CD4-positive, alpha-beta memory T cell (primary cell): ENCODE measurements at regions not wholly inside any gene's neighbourhood (a gene's known extent, or its start where the extent isn't known, plus 50 kb on each side); places are given as distances from the start of the nearest gene placed in this dataset.

Experiments
- CTCF ChIA-PET: fragments of 350-600 bp; sonication (Branson Sonifier 250); formaldehyde crosslinking; loops from one replicate; lab custom pipeline; 2021; ENCODE audit warnings: inconsistent platforms; ENCODE audit not compliant: partially characterized antibody; lab: Charles Lee
- POLR2A ChIA-PET: fragments of 350-600 bp; sonication (Branson Sonifier 250); formaldehyde crosslinking; loops from one replicate; lab custom pipeline; 2021; ENCODE audit not compliant: partially characterized antibody; lab: Charles Lee
- DNase-seq, 5 donors: peaks; one replicate each; pipeline versions ENCODE4 v3.0.0 to v3.0.0-alpha.2; 2020 to 2022; ENCODE audit warnings: mixed read lengths in 1 of 5
- H3K27ac ChIP-seq: one replicate; pipeline ENCODE4 v1.7.0; 2013; ENCODE audit warnings: low read depth, low read length
- H3K27me3 ChIP-seq: 2 replicates; pipeline ENCODE4 v1.7.0; 2013; ENCODE audit warnings: mild to moderate bottlenecking, low read length, moderate library complexity; ENCODE audit not compliant: insufficient read depth
- H3K36me3 ChIP-seq: 2 replicates; pipeline ENCODE4 v1.7.0; 2013; ENCODE audit warnings: mild to moderate bottlenecking, low read length, moderate library complexity; ENCODE audit not compliant: insufficient read depth
- H3K4me1 ChIP-seq: 2 replicates; pipeline ENCODE4 v1.7.0; 2013; ENCODE audit warnings: mild to moderate bottlenecking, low read length, moderate library complexity; ENCODE audit not compliant: insufficient read depth
- H3K4me3 ChIP-seq, 2 donors: one replicate each; pipeline ENCODE4 v1.7.0; 2013; ENCODE audit warnings: low read length in 2 of 2, mild to moderate bottlenecking in 1 of 2
- H3K9me3 ChIP-seq, 2 donors: one replicate each; pipeline ENCODE4 v1.7.0; 2013; ENCODE audit warnings: low read length in 2 of 2, control low read depth in 1 of 2; ENCODE audit not compliant: control insufficient read depth in 1 of 2
- H3K27ac Mint-ChIP-seq, 7 donors: one replicate each; pipeline ENCODE4 v1.8.0; 2020 to 2021; ENCODE audit warnings: mixed read lengths in 7 of 7, mild to moderate bottlenecking in 6 of 7, inconsistent platforms in 3 of 7, moderate library complexity in 3 of 7
- H3K27me3 Mint-ChIP-seq, 2 donors: one replicate each; pipeline ENCODE4 v1.8.0; 2020 to 2021; ENCODE audit warnings: mixed read lengths in 2 of 2
- H3K36me3 Mint-ChIP-seq, 2 donors: one replicate each; pipeline ENCODE4 v1.8.0; 2020 to 2021; ENCODE audit warnings: mixed read lengths in 2 of 2, inconsistent platforms in 1 of 2, mild to moderate bottlenecking in 1 of 2
- H3K4me1 Mint-ChIP-seq, 4 donors: one replicate each; pipeline ENCODE4 v1.8.0; 2020 to 2021; ENCODE audit warnings: mixed read lengths in 4 of 4, mild to moderate bottlenecking in 1 of 4
- H3K4me3 Mint-ChIP-seq, 8 donors: one replicate each; pipeline ENCODE4 v1.8.0; 2020 to 2021; ENCODE audit warnings: mixed read lengths in 8 of 8, mild to moderate bottlenecking in 7 of 8, moderate library complexity in 6 of 8, inconsistent platforms in 3 of 8
- H3K9me3 Mint-ChIP-seq, 8 donors: one replicate each; pipeline ENCODE4 v1.8.0; 2020 to 2021; ENCODE audit warnings: mixed read lengths in 8 of 8, mild to moderate bottlenecking in 5 of 8, inconsistent platforms in 3 of 8, moderate library complexity in 1 of 8
- intact Hi-C: fragments of 100-400 bp; cut with micrococcal nuclease; formaldehyde crosslinking; loops from one replicate; pipeline ENCODE4 v1.15.1; 2023

DNA sequence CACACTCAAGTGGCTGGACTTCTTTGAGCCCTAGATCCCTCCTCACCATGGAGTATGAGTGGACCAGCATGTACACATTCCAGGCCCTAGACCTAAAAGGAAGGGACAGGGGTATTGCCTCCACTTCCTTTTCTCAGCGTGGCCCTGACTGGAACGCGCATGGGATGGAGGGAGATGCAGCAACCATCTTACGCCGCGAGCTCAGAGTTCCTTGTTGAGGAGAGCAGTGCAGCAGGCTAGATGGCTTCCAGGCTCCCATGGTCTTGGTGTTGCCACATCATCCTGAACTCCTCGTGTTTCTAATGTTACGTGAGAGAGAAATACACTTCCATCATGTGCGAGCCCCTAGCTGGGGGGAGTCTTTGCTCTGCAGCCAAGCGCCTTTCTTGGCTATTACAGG lies 61.8 kb upstream of the DIO3 start:
- H3K36me3 Mint-ChIP-seq, result no peaks in the 10 kb centered on the region
- intact Hi-C loops, result no loop called here
- H3K27ac Mint-ChIP-seq, result no peak overlapping the region
- Histone ChIP-seq H3K27me3 (no peaks in the 10 kb centered on the region), H3K4me3 (no peak overlapping the region), H3K36me3 (no peaks in the 10 kb centered on the region), H3K9me3 (no peaks in the 10 kb centered on the region), H3K27ac (no peak overlapping the region), H3K4me1 (no peaks in the 10 kb centered on the region)
- H3K27me3 Mint-ChIP-seq, result peaks cover 10 to 14% of the 10 kb centered on the region in 2 donors
- no peaks in the 10 kb centered on the region for H3K4me1 Mint-ChIP-seq
- no peak for DNase-seq
- ChIA-PET CTCF (no interaction called here), POLR2A (no interaction called here)
- peaks cover 0 to 2% (median 0%) of the 10 kb centered on the region in 8 donors for H3K9me3 Mint-ChIP-seq
- H3K4me3 Mint-ChIP-seq, result no peak overlapping the region

DNA sequence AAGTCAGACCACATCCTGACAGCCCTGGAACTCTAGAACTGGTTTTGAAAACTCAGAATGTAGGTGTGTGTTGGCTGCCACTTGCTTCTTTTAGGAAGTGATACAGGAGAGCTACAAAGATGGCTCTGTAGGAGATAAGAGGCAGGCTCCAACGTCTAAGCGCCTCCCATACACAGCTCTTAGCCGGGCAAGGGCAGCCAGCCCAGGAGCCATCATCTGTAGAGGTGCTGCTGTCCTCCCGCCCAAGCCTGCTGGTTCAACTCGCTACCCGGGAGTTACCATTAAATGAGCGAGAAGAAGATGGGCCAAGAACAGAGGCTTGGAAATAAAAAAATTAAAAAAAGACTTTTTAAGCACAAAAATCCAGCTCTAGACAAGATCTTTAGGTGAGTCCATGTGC lies 61.2 kb upstream of the DIO3 start:
- Histone ChIP-seq H3K4me1 (no peaks in the 10 kb centered on the region), H3K9me3 (no peaks in the 10 kb centered on the region), H3K4me3 (no peak overlapping the region), H3K27ac (no peak overlapping the region), H3K27me3 (no peaks in the 10 kb centered on the region), H3K36me3 (no peaks in the 10 kb centered on the region)
- Mint-ChIP-seq H3K4me3 (no peak overlapping the region), H3K4me1 (no peaks in the 10 kb centered on the region), H3K27ac (no peak overlapping the region), H3K36me3 (no peaks in the 10 kb centered on the region), H3K27me3 (peaks cover 10 to 14% of the 10 kb centered on the region in 2 donors), H3K9me3 (peaks cover 0 to 2% (median 0%) of the 10 kb centered on the region in 8 donors)
- intact Hi-C loops, result no loop called here
- no peak for DNase-seq
- CTCF ChIA-PET, result no interaction called here
- POLR2A ChIA-PET, result no interaction called here

- CTCF ChIA-PET, result no interaction called here
- DNase-seq, result no peak
- Histone ChIP-seq H3K4me3 (no peak overlapping the region), H3K9me3 (no peaks in the 10 kb centered on the region), H3K36me3 (no peaks in the 10 kb centered on the region), H3K4me1 (no peaks in the 10 kb centered on the region), H3K27me3 (no peaks in the 10 kb centered on the region), H3K27ac (no peak overlapping the region)
- Mint-ChIP-seq H3K36me3 (no peaks in the 10 kb centered on the region), H3K27me3 (peaks cover 10 to 14% of the 10 kb centered on the region in 2 donors), H3K9me3 (peaks cover 0 to 2% (median 0%) of the 10 kb centered on the region in 8 donors), H3K4me1 (no peaks in the 10 kb centered on the region), H3K4me3 (no peak overlapping the region), H3K27ac (no peak overlapping the region)
- intact Hi-C loops, result no loop called here
- POLR2A ChIA-PET, result no interaction called here
These were observed 60.6 kb upstream of the DIO3 start for GRCh38 chr14:101500681-101501080.

DNA sequence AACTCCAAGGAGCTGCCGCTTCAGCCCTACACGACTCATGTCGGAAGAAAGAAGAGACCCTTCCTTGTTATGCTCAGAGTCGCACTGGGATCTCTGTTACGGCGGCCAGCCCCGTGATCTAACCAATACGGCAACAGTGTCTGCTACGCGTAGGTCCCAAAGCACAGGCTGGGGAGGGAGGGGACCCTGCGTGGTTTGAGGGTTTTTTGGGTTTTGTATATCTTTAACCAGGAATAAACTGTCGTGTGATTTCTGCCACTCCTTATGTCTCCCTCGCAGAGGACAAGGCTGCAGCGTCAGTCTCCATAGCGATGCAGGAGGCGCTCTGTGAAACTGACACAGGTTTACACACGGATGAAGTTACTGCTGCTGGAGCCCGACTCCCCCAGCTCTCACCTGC lies 60.0 kb upstream of the DIO3 start:
- Mint-ChIP-seq H3K27me3 (peaks cover 8 to 13% of the 10 kb centered on the region in 2 donors), H3K36me3 (no peaks in the 10 kb centered on the region), H3K9me3 (peaks cover 0 to 2% (median 0%) of the 10 kb centered on the region in 8 donors), H3K4me1 (no peaks in the 10 kb centered on the region), H3K4me3 (no peak overlapping the region), H3K27ac (no peak overlapping the region)
- Histone ChIP-seq H3K4me3 (no peak overlapping the region), H3K4me1 (no peaks in the 10 kb centered on the region), H3K9me3 (no peaks in the 10 kb centered on the region), H3K27me3 (no peaks in the 10 kb centered on the region), H3K36me3 (no peaks in the 10 kb centered on the region), H3K27ac (no peak overlapping the region)
- ChIA-PET CTCF (no interaction called here), POLR2A (no interaction called here)
- intact Hi-C loops, result no loop called here
- no peak for DNase-seq

- H3K4me1 Mint-ChIP-seq, result no peaks in the 10 kb centered on the region
These were observed 59.3 kb upstream of the DIO3 start for GRCh38 chr14:101501858-101502615.

GRCh38 chr14:101502761-101503392 lies 58.4 kb upstream of the DIO3 start:
- Mint-ChIP-seq H3K36me3 (no peaks in the 10 kb centered on the region), H3K9me3 (peaks cover 0 to 2% (median 0%) of the 10 kb centered on the region in 8 donors), H3K4me1 (no peaks in the 10 kb centered on the region), H3K4me3 (no peak overlapping the region), H3K27ac (no peak overlapping the region), H3K27me3 (peaks cover 8% of the 10 kb centered on the region in 2 donors)
- ChIA-PET CTCF (no interaction called here), POLR2A (no interaction called here)
- no peaks in the 10 kb centered on the region for H3K36me3 ChIP-seq
- H3K4me3 ChIP-seq, result no peak overlapping the region
- H3K9me3 ChIP-seq, result no peaks in the 10 kb centered on the region
- no peaks in the 10 kb centered on the region for H3K4me1 ChIP-seq
- DNase-seq, result no peak
- no peak overlapping the region for H3K27ac ChIP-seq
- intact Hi-C loops, result no loop called here
- H3K27me3 ChIP-seq, result no peaks in the 10 kb centered on the region

More at GRCh38 chr14:101501858-101502615, 59.3 kb upstream of the DIO3 start:
- H3K27me3 Mint-ChIP-seq, result peaks cover 8 to 11% of the 10 kb centered on the region in 2 donors
- Histone ChIP-seq H3K4me1 (no peaks in the 10 kb centered on the region), H3K27me3 (no peaks in the 10 kb centered on the region), H3K9me3 (no peaks in the 10 kb centered on the region), H3K27ac (no peak overlapping the region), H3K36me3 (no peaks in the 10 kb centered on the region), H3K4me3 (no peak overlapping the region)
- no peak overlapping the region for H3K27ac Mint-ChIP-seq
- peaks cover 0 to 2% (median 0%) of the 10 kb centered on the region in 8 donors for H3K9me3 Mint-ChIP-seq
- H3K4me3 Mint-ChIP-seq, result no peak overlapping the region
- CTCF ChIA-PET, result no interaction called here
- intact Hi-C loops, result no loop called here
- POLR2A ChIA-PET, result no interaction called here
- H3K36me3 Mint-ChIP-seq, result no peaks in the 10 kb centered on the region
- no peak for DNase-seq

DNA sequence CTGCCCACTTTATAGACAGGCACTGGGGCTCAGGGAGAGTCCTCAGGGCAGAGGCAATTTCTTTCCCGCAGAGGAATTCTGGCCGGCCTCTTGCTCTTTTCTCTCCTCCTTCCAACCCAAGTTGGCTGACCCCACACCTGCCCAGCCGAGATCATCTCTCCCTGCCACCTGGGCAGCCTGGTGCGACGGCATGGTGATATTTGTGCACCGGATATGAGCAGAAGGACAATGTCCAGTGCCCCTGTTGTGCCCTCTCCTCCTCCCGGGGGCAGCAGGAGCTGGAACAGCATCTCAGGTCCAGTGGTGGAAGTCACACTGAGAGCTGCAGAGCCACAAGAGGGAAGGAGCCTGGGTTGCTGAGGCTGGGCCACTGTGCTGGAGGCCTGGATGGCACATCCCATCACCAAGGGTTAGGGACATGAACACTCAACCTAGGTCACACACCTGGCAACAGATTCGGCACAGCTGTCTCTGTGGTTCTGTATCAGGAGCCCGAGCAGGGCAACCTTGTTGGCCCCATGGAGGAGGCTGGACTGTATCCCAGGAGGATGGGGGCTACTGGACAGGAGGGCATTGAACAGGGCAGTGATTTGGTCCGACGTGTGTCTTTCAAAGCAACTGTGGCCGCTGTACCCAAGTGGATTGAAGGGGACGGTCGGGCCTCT lies 57.7 kb upstream of the DIO3 start:
- Mint-ChIP-seq H3K4me3 (no peak overlapping the region), H3K27me3 (peaks cover 4 to 5% of the 10 kb centered on the region in 2 donors)

More for the DNA sequence above, 57.7 kb upstream of the DIO3 start:
- Histone ChIP-seq H3K27ac (no peak overlapping the region), H3K4me1 (no peaks in the 10 kb centered on the region), H3K27me3 (no peaks in the 10 kb centered on the region), H3K36me3 (no peaks in the 10 kb centered on the region), H3K9me3 (no peaks in the 10 kb centered on the region), H3K4me3 (no peak overlapping the region)
- CTCF ChIA-PET, result no interaction called here
- intact Hi-C loops, result no loop called here
- Mint-ChIP-seq H3K4me1 (no peaks in the 10 kb centered on the region), H3K27ac (no peak overlapping the region), H3K36me3 (no peaks in the 10 kb centered on the region), H3K9me3 (peaks cover 0 to 2% (median 0%) of the 10 kb centered on the region in 8 donors)
- DNase-seq, result no peak
- POLR2A ChIA-PET, result no interaction called here
